GM18499 (cell line): ENCODE measurements at regions not wholly inside any gene's neighbourhood (a gene's known extent, or its start where the extent isn't known, plus 50 kb on each side); places are given as distances from the start of the nearest gene placed in this dataset.

ENCODE experiments used
- ATAC-seq: cut with Tn5 transposase; IDR thresholded peaks from one replicate; pipeline ENCODE4 v1.9.1; 2021; ENCODE audit warnings: moderate number of reproducible peaks; ENCODE audit not compliant: insufficient read depth, unreplicated experiment

GRCh38 chr5:1709171-1709803, 90.3 kb downstream of the MRPL36 start:
- no peak for ATAC-seq

GRCh38 chr5:1708592-1709141, 91.0 kb downstream of the MRPL36 start:
- ATAC-seq, result no peak

GRCh38 chr5:1707467-1707866, 92.2 kb downstream of the MRPL36 start:
- ATAC-seq, result no peak

- no peak for ATAC-seq
These were observed 93.2 kb downstream of the MRPL36 start for GRCh38 chr5:1706428-1706827.

GRCh38 chr5:1706021-1706420, 93.6 kb downstream of the MRPL36 start:
- ATAC-seq, result no peak

GRCh38 chr5:1704676-1705075, 95.0 kb downstream of the MRPL36 start:
- no peak for ATAC-seq

- no peak for ATAC-seq
These were observed 95.4 kb downstream of the MRPL36 start for GRCh38 chr5:1704266-1704665.

- ATAC-seq, result no peak
These were observed 96.1 kb downstream of the MRPL36 start for GRCh38 chr5:1703352-1704050.

GRCh38 chr5:1702318-1702717, 97.3 kb downstream of the MRPL36 start:
- ATAC-seq, result no peak

GRCh38 chr5:1701884-1702283, 97.8 kb downstream of the MRPL36 start:
- ATAC-seq, result no peak

GRCh38 chr5:1701216-1701864, 98.3 kb downstream of the MRPL36 start:
- ATAC-seq, result no peak

GRCh38 chr5:1699394-1699793, 100.2 kb downstream of the MRPL36 start:
- ATAC-seq, result no peak

GRCh38 chr5:1698589-1699316, 100.9 kb downstream of the MRPL36 start:
- ATAC-seq, result no peak

- ATAC-seq, result no peak
These were observed 107.3 kb downstream of the MRPL36 start for GRCh38 chr5:1692381-1692780.

GRCh38 chr5:1687301-1687970, 112.2 kb downstream of the MRPL36 start:
- no peak for ATAC-seq

- ATAC-seq, result no peak
These were observed 113.4 kb downstream of the MRPL36 start for GRCh38 chr5:1686016-1686802.

- no peak for ATAC-seq
These were observed 114.6 kb downstream of the MRPL36 start for GRCh38 chr5:1685066-1685465.

GRCh38 chr5:1681955-1682354, 117.7 kb downstream of the MRPL36 start:
- ATAC-seq, result no peak

- no peak for ATAC-seq
These were observed 126.5 kb downstream of the MRPL36 start for GRCh38 chr5:1673042-1673677.
